ENCODE measurements at regions not wholly inside any gene's neighbourhood (a gene's known extent, or its start where the extent isn't known, plus 50 kb on each side); places are given as distances from the start of the nearest gene placed in this dataset.

DNA sequence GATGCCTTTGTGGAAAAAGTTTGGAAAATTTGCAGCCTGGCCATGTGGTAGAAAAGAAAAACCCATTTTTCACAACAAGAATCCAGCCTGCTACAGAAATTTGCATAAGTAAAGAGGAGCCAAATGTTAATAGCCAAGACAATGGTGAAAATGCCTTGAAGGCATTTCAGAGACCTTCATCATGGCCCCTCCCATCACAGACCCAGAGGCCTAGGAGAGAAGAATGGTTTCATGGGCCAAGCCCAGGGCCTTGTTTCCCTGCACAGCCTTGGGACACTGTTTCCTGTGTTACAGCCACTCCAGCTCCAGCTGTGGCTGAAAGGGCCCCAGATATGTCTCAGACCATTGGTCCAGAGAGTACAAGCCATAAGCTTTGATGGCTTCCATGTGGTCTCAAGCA, 101.4 kb upstream of the LINC00632 start:
- TF ChIP-seq AFF4 (CRISPR knock-in tag; IDR thresholded peaks at IDR 0.05) = no peak
- TF ChIP-seq ZFP41 (CRISPR knock-in tag; IDR thresholded peaks at IDR 0.05; ENCODE audit: borderline replicate concordance) = no peak
- no peak for TF ChIP-seq BRD4 (CRISPR knock-in tag; IDR thresholded peaks at IDR 0.05)
